GM21786 (cell line): ENCODE measurements at regions not wholly inside any gene's neighbourhood (a gene's known extent, or its start where the extent isn't known, plus 50 kb on each side); places are given as distances from the start of the nearest gene placed in this dataset.

ENCODE experiments used
- ATAC-seq: cut with Tn5 transposase; IDR thresholded peaks from one replicate; pipeline ENCODE4 v1.9.1; 2021; ENCODE audit not compliant: unreplicated experiment

DNA sequence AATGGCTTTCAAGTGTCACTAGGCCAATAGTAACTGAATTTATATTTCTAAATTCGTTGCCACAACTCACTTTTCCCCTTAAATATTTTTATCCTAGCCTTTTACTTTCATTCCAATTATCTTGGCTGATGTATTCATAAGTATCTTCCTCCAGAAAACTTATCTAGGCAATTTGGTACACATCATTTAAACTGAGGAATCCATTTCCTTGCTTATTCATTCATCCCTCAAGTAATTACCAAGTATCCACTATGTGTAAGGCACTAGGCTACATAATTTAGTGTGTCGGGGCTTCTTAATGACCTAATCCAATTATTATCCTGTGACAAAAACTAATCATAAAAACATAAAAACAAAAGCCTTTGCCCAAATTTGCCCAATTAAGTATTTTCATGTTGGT, 258.3 kb upstream of the TCF21 start:
- no peak for ATAC-seq

DNA sequence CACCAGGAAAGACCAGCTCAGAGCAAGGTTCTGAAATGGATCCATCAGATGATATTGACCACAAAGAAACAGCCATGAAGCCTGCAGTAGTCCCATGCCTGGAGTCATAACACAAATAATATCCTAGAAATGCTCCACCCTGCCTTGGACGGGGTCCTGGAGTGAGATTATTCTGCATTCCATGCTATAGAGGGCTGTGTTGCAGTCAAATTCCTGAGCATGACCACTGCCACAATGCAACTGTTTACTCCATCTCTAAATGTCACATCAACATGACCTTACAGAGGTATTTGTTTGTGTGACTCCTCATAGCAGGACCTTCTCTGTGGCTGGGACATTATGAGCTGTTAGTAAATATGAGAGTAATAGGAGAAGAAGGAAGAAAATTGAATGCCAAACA, 257.5 kb upstream of the TCF21 start:
- no peak for ATAC-seq

DNA sequence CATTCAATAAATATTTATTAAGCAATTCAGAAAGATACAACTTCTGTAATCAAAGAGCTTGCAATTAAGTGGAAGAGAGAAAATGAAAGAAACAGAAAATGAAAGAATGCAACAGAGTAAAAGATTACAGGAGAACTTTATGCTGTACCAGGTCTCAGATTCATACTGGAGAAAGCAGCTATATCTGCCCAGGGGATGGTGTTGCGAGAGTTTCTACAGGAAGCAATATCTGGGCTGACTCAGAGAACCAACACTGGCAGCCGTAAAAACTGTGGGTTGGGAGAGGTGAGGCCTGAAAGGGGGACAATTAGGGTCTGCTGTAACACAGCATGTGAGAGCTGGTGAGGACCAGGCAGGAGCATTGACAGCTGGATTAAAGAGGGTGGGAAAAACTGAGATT, 256.7 kb upstream of the TCF21 start:
- no peak for ATAC-seq

DNA sequence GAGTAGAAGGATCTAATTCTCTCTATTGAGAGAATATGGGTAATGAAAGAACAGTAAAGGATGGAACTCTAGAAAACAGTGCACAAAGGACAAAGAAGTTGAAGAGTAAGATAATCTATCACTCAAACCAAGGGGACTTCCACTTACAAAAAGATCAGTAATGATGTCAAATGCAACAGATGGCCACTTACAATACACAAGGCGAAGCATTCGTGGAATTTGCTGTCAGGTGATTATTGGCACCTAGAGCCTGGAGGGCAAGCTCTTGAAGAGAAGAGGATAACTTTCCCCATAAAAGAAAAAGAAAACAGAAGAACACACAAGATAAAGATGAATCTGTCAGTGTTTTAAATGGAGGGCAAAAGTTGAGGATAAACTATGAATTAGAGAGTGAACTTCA, 256.0 kb upstream of the TCF21 start:
- no peak for ATAC-seq

DNA sequence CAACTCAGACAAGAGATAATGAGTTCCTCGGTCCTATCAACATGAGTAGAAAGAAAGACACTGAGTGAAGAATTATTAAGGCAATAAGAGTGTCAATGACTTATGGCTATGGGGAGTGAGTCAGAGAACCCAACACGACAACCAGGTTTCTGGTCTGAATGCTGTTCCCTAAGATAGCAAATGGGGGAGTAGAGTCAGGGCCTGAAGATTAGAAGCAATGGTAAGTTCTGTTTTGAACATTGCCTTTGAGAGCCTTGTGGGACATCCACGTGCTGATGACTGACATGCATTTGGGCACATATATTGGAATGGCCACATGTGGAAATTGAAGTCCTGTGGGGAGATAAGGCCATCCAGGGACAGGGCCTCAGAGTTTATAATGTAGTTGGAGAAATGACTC, 254.4 kb upstream of the TCF21 start:
- no peak for ATAC-seq

DNA sequence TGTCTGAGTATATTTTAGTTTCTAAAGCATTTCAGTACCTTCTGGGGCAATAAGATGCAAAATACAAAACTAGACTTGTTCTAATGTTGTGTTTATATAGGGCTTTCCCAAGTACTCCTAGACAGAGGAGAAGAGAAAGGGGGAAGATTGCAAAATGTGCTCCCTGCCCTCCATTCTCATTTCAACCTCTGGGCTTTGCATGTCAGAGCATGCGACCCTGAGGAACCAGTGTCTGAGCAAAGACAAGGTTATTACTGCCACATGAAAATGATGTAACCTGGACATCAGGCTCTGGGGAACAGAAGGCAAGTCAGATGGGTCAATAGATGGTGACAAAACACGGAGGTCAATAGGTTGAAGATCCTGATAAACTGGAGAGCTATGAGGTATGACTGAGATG, 253.5 kb upstream of the TCF21 start:
- ATAC-seq, result no peak

DNA sequence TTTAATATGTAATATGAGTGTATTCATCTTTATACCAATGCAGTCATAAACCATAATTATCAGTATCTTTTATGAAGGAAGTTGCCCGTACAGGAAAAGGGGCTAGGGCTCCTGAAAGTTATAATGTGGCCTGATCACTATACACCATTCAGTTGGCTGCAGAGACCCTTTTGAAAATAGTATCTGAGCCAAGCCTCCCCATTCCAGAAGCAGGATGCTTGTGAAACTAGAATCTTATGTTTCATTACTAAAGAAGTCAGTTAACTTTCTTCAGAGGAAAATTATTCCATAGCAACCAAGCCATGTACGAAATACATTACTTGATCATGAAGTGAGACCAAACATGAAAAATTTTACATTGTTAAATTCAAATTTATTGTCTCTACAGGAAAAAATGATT, 251.5 kb upstream of the TCF21 start:
- no peak for ATAC-seq

DNA sequence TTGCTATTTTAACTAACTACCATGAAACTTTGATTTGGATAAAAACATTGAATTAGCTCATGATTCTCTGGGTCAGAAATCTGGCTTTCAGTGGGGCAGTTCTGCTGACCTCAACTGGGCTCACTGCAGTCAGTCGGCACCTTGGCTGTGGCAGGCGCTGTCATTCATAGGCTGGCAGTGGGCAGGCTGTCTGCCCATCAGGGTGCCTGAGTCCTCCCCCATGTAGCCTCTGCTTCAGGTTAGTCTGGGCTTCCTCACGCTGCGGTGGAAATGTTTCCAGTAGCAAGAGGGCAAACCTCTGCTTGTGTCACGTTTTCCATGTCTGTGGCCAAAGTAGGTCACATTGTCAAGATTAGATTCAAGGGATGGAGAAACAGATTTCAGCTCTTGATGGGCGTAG, 251.0 kb upstream of the TCF21 start:
- no peak for ATAC-seq

DNA sequence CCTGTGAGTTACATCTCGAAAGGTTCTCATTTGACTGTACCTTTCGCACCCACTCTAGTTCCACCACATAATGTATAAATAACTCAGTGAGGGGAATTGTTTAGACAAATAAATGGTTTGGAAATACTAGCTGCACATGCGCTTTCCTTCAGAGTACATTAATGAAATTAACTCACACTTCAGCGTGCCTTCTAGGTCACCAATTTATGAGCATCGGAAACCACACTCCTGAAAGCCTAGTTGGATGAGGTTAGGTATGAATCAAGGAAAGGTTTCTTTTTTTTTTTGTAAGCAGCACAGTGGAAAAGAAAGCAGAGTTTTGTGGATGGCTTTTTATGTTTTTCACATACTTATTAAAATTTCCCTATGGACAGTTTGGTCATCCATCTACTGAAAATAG, 247.8 kb upstream of the TCF21 start:
- no peak for ATAC-seq

DNA sequence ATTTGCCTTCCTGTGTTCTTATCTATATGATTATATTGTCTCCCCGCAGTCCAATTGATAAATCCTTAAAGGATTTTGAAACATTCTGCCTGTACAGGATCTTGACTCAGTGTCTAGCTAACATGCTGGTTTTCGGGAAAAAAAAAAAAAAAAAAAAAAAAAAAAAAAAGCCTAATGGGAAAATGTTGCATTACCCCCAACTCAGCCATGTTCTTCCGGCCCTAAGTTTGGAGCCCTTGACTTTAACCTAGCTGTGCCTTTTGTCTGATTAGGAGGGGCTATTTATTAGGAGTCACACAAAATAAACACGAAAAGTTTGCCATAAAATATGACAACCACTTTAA, 244.4 kb upstream of the TCF21 start:
- no peak for ATAC-seq

DNA sequence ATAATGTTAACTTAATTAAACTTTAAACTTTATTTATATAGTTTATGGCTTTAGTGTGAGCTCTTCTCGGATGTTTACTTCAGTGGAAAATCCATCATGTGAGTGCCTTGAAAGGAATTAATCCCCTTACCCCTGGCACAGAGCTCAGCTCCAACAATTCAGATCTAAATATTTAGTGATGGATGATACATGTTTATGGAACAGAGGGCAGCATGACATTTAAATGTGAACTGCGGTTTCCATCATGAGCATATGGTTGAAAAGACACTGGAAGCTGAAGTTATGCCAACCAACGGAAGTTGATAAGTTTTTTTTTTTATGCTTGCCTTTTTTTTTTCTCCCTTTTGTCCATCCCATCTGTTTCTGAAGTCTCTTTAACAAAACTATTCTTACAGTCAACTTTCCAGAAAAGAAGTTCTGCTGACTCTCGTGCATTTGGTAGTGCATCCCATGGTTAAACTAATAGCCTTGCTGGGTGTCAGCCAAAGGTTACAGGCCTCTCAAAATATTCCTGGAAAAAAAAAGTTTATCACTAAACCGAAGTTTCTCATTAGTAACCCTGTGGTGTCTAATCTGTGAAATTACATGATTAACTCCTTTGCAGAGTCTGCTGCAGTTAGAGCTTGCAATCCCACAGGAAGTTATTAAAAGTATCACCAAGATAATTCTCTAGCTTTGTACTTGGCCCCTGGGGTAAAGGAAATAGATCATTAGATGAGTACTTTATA, 243.9 kb upstream of the TCF21 start:
- no peak for ATAC-seq

DNA sequence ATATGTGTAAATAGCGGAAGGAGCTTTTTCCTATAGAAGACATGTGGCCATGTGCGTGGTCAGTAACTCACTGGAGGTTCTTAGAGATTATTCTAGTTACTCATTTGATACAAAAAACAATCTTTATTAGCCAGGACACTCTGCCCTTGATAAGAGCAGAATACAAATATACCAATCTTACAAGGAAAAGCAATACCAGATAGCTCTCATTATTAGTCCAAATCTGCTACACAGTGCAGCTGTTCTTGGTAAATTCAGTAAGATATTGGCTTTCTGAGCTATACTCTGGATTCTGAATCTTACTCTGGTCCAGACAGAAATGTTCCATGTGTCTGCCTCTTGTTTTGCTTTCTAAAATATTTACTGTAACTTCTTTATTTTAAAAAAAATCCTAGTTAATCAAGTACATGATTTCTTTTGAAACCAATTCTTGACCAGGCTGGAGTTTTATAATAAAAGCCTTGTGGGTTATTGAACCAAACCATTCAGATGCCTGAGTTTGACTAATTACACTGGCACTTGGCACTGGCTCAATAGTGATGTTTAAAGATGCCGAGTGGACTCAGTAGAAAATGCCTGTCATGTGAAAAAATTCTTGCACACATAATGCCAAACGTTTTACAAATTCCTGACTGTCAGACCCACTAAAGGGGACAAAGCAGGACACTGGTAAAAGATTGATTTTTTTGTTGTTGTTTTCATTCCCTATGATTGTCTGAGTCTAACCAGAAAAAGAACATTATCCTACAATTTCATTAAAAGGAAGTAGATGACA, 242.8 kb upstream of the TCF21 start:
- ATAC-seq, result no peak

DNA sequence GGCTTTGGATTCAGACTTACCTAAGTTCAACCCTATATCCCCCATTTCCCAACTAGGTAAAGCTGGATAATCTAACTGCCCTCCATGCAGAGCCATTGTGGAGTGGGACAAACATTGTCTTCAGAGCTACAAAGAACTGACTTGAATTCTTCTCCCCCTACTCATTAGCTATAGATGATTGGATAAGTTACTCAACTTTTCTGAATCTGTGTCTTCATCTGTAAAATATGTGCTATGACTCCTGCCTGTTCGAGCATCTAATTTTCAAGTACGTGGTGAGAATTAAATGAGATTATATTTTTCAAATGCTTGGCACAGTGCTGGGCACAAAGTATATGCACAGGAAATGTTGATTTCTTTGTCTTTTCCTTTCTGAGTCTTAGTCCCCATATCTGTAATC, 240.3 kb upstream of the TCF21 start:
- ATAC-seq, result no peak

DNA sequence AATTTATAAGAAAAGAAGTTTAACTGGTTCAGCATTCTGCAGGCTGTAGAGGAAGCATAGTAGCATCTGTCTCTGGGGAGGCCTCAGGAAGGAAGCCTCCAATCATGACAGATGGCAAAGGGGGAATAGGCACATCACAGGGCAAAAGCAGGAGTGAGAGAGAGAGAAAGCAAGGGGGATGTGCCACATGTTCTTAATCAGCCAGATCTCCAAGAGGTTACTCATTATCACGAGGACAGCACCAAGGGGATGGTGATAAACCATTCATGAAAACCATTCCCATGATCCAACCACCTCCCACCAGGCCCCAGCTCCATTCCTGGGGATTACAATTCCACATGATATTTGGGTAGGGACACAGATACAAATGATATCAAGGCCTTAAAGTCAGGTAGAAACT, 217.5 kb upstream of the TCF21 start:
- ATAC-seq, result no peak

DNA sequence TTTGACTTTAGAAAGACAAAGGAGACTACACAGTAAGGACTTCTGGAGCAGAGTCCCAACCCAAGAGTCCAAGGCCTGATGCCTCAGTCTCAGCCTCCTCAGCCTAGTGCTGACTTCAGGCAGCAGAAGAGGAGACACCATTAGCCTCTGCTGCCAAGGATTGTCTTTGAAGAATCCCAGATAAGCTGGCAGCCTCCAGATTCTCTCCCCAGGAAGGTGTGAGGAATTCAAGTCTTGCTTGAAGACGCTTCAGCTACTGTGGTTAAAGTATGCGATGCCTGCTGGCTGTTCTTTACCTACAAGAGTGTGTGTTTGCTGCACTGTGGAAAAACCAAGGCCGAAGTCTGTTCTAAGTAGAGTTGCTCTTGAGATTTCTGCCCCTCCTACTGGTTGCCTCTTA, 215.9 kb upstream of the TCF21 start:
- ATAC-seq, result no peak

DNA sequence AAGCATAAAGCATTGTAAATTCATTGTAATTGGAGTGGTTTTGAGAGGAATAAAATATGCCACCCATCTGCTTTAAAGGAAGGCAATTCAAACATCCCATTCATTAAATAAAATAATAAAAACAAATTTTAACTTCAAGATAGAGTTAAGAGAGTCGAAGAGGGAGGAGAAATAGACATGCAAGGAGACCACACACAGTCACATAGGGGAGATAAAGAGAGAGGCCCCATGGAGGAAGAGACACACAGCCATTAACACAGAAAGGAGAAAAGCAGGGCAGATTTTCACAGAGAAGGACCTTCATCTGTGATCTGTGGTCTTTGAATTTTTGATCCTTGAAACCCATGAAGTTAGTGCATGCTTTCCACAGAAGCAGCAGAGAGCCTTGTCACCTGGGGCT, 214.3 kb upstream of the TCF21 start:
- no peak for ATAC-seq

DNA sequence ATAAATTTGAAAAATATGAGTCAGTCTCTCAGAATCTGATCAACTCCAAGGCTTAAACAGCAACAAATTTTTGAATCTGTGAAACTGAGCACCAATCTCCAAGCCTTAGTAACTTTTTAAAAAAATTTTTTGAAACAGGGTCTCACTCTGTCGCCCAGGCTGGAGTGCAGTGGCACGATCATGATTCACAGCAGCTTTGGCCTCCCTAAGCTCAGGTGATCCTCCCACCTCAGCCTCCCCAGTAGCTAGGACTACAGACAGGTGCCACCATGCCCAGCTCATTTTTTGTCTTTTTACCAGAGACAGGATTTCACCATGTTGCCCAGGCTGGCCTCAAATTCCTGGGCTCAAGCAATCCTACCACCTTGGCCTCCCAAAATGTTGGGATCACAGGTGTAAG, 207.9 kb upstream of the TCF21 start:
- ATAC-seq, result no peak

DNA sequence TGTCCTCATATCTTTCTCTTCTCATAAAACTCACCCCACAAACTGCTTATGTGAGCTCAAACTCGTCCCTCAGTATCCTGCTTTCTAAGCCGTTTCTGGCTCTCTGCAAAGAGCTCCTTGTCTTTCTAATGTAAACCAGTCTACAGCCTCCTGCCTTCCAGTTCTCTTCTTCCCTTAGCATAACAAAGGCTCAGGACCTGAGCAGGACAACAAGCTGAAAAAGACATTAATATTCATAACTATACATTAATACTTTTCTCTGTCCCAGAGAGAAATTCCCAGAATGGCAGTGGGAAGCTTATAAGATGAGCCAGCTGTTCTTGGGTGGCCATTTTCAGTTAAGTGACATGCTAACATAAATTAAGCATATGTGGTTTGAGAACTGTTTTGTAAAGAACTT, 207.0 kb upstream of the TCF21 start:
- no peak for ATAC-seq

DNA sequence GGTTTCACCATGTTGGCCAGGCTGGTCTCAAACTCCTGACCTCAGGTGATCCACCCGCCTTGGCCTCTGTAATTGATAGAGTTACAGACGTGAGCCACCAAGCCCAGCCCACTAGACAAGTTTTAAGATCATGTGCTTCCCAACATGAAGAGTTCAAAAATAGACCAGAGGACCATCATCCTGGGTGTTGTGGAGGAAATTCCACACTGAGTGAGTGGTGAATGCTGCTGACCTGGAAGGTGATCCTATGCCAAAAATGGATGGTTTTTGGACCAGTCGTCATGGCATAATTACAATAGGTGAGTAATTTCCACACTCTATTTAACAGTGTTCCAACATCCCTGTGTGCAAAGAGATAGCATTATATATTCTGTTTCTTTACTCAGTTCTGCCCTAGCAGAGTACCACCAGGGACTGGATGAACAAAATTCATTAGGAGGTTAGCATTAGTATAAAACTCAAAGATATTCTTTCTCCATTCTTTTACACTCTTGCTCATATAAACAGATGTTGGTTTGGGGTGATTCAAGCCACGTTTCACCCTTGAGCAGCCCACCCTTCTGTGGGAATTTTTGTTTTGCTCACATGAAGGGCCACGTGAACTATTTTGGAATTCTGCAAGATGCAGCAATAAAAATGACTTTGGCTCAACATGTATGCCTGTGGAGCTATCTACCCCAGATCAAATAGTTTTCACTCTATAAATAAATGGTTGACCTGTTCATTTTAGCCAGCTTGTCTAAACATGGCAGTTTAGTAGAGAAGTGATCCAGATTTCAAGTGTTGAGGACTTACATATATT, 206.2 kb upstream of the TCF21 start:
- ATAC-seq, result no peak

DNA sequence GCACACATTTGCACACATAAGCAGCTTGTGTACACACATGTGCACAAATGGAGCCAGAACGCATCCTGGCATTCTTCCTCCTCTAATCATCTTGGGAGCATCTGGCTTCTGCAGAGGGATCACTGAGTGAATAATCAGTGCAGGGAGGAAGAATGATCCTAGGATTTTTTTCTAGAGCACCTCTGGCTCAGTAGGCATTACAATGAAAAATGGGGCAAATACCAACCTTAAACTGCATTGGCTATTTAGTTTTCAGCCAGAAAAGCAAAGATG, 205.7 kb upstream of the TCF21 start:
- ATAC-seq, result no peak

DNA sequence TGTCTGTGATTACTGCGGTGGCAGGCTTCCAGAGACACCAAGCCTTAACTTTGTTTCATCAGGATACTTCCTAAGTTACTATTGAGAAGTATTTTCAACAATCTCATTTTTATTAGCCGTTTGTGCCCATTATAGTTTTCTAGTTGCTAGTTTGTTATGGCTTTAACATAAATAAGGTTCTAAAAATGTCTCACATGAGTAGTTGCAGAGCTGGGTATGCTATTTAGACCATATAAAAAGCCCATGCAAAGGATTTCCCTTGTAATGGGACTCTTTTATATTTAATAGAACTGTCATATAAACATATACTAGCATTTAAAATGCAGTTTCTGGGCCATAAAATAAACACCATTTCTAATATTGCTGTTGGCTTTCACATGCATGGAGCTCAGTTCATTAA, 205.3 kb upstream of the TCF21 start:
- no peak for ATAC-seq

DNA sequence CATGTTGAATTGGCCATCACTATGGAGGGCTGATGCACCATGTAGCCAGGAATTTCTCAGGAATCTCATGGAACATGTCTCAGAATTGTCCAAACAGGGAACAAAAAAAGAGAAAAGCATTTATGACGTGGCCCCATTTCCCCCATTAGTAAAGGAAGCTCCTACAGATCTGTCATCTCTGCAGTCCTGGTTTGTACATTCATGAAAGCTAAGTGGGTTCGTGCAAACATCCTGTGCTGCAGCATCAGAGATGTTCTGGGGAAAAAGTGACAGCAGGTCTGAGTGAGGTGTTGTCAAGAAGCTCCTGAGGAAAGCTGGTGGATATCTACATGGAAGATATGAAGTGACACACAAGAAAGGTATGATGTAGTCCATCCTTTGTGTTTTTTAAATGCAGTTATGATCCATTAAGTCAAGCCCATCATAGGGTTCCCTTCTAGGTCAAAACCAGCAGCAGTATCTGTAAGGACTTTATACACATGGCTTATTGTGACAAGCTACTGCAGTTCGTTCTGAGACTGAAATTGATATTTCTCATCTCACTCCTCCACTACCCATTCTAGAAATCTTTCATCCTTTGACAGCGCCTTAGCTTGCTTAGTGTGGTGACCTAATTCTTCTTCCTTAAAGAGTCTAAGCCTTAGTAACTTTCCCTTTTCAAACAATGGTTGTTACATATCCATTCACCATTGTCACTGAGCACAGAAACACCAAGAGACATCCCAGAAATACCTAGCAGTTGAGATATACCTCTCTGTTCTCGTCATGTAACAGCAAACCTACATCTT, 200.0 kb upstream of the TCF21 start:
- no peak for ATAC-seq
